ENCODE measurements at regions not wholly inside any gene's neighbourhood (a gene's known extent, or its start where the extent isn't known, plus 50 kb on each side); places are given as distances from the start of the nearest gene placed in this dataset.

GRCh38 chr13:80035096-80035495 is 305.8 kb downstream of the SPRY2 start:
- no peak overlapping the region for H3K9ac ChIP-seq (ENCODE audit: insufficient read length, low read depth)
- DNase-seq (ENCODE audit: low read depth, low spot score): no peak
- H3K36me3 ChIP-seq (ENCODE audit: insufficient read depth, insufficient read length, low read length): no peaks in the 10 kb centered on the region
- TF ChIP-seq SUZ12 (IDR thresholded peaks at IDR 0.05; ENCODE audit: extremely low read depth, insufficient read depth, insufficient read length) (no peak), ZNF274 (IDR thresholded peaks at IDR 0.05; ENCODE audit: low read depth, low read length) (no peak), YY1 (IDR thresholded peaks at IDR 0.05; ENCODE audit: insufficient read depth, insufficient read length) (no peak)
- no peaks in the 10 kb centered on the region for H3K27me3 ChIP-seq (ENCODE audit: insufficient read depth, insufficient read length)
- no peaks in the 10 kb centered on the region for H3K9me3 ChIP-seq (ENCODE audit: insufficient read depth, low read length)
- H3K4me1 ChIP-seq (ENCODE audit: insufficient read depth, insufficient read length): no peaks in the 10 kb centered on the region
- no peak overlapping the region for H3K4me3 ChIP-seq (ENCODE audit: insufficient read length, low read depth)

GRCh38 chr13:80033951-80034350 is 307.0 kb downstream of the SPRY2 start:
- DNase-seq (ENCODE audit: low read depth, low spot score): no peak
- H3K9me3 ChIP-seq (ENCODE audit: insufficient read depth, low read length): no peaks in the 10 kb centered on the region
- H3K4me3 ChIP-seq (ENCODE audit: insufficient read length, low read depth): no peak overlapping the region
- no peaks in the 10 kb centered on the region for H3K36me3 ChIP-seq (ENCODE audit: insufficient read depth, insufficient read length, low read length)
- TF ChIP-seq ZNF274 (IDR thresholded peaks at IDR 0.05; ENCODE audit: low read depth, low read length) (no peak), YY1 (IDR thresholded peaks at IDR 0.05; ENCODE audit: insufficient read depth, insufficient read length) (no peak), SUZ12 (IDR thresholded peaks at IDR 0.05; ENCODE audit: extremely low read depth, insufficient read depth, insufficient read length) (no peak)
- no peaks in the 10 kb centered on the region for H3K27me3 ChIP-seq (ENCODE audit: insufficient read depth, insufficient read length)
- H3K4me1 ChIP-seq (ENCODE audit: insufficient read depth, insufficient read length): no peaks in the 10 kb centered on the region
- no peak overlapping the region for H3K9ac ChIP-seq (ENCODE audit: insufficient read length, low read depth)

GRCh38 chr13:80033286-80033685 is 307.6 kb downstream of the SPRY2 start:
- H3K9ac ChIP-seq (ENCODE audit: insufficient read length, low read depth): no peak overlapping the region
- DNase-seq (ENCODE audit: low read depth, low spot score): no peak
- TF ChIP-seq ZNF274 (IDR thresholded peaks at IDR 0.05; ENCODE audit: low read depth, low read length): no peak
- TF ChIP-seq SUZ12 (IDR thresholded peaks at IDR 0.05; ENCODE audit: extremely low read depth, insufficient read depth, insufficient read length): no peak
- TF ChIP-seq YY1 (IDR thresholded peaks at IDR 0.05; ENCODE audit: insufficient read depth, insufficient read length): no peak

GRCh38 chr13:80030491-80030890 is 310.4 kb downstream of the SPRY2 start:
- no peak for DNase-seq (ENCODE audit: low read depth, low spot score)
- H3K36me3 ChIP-seq (ENCODE audit: insufficient read depth, insufficient read length, low read length): no peaks in the 10 kb centered on the region
- H3K4me1 ChIP-seq (ENCODE audit: insufficient read depth, insufficient read length): no peaks in the 10 kb centered on the region
- H3K27me3 ChIP-seq (ENCODE audit: insufficient read depth, insufficient read length): no peaks in the 10 kb centered on the region
- no peak overlapping the region for H3K4me3 ChIP-seq (ENCODE audit: insufficient read length, low read depth)
- H3K9me3 ChIP-seq (ENCODE audit: insufficient read depth, low read length): no peaks in the 10 kb centered on the region
- no peak for TF ChIP-seq SUZ12 (IDR thresholded peaks at IDR 0.05; ENCODE audit: extremely low read depth, insufficient read depth, insufficient read length)
- no peak for TF ChIP-seq ZNF274 (IDR thresholded peaks at IDR 0.05; ENCODE audit: low read depth, low read length)
- no peak for TF ChIP-seq YY1 (IDR thresholded peaks at IDR 0.05; ENCODE audit: insufficient read depth, insufficient read length)
- no peak overlapping the region for H3K9ac ChIP-seq (ENCODE audit: insufficient read length, low read depth)

More at GRCh38 chr13:80033286-80033685, 307.6 kb downstream of the SPRY2 start:
- no peaks in the 10 kb centered on the region for H3K36me3 ChIP-seq (ENCODE audit: insufficient read depth, insufficient read length, low read length)
- H3K4me3 ChIP-seq (ENCODE audit: insufficient read length, low read depth): no peak overlapping the region
- no peaks in the 10 kb centered on the region for H3K9me3 ChIP-seq (ENCODE audit: insufficient read depth, low read length)
- no peaks in the 10 kb centered on the region for H3K4me1 ChIP-seq (ENCODE audit: insufficient read depth, insufficient read length)
- no peaks in the 10 kb centered on the region for H3K27me3 ChIP-seq (ENCODE audit: insufficient read depth, insufficient read length)

GRCh38 chr13:80029170-80029569 is 311.8 kb downstream of the SPRY2 start:
- Histone ChIP-seq H3K27me3 (ENCODE audit: insufficient read depth, insufficient read length) (no peaks in the 10 kb centered on the region), H3K9me3 (ENCODE audit: insufficient read depth, low read length) (no peaks in the 10 kb centered on the region), H3K4me1 (ENCODE audit: insufficient read depth, insufficient read length) (no peaks in the 10 kb centered on the region), H3K9ac (ENCODE audit: insufficient read length, low read depth) (no peak overlapping the region), H3K36me3 (ENCODE audit: insufficient read depth, insufficient read length, low read length) (no peaks in the 10 kb centered on the region), H3K4me3 (ENCODE audit: insufficient read length, low read depth) (no peak overlapping the region)
- DNase-seq (ENCODE audit: low read depth, low spot score): no peak
- TF ChIP-seq YY1 (IDR thresholded peaks at IDR 0.05; ENCODE audit: insufficient read depth, insufficient read length): no peak
- no peak for TF ChIP-seq ZNF274 (IDR thresholded peaks at IDR 0.05; ENCODE audit: low read depth, low read length)
- no peak for TF ChIP-seq SUZ12 (IDR thresholded peaks at IDR 0.05; ENCODE audit: extremely low read depth, insufficient read depth, insufficient read length)

- Histone ChIP-seq H3K9ac (ENCODE audit: insufficient read length, low read depth) (no peak overlapping the region), H3K4me1 (ENCODE audit: insufficient read depth, insufficient read length) (no peaks in the 10 kb centered on the region), H3K27me3 (ENCODE audit: insufficient read depth, insufficient read length) (no peaks in the 10 kb centered on the region), H3K4me3 (ENCODE audit: insufficient read length, low read depth) (no peak overlapping the region), H3K9me3 (ENCODE audit: insufficient read depth, low read length) (no peaks in the 10 kb centered on the region), H3K36me3 (ENCODE audit: insufficient read depth, insufficient read length, low read length) (no peaks in the 10 kb centered on the region)
- DNase-seq (ENCODE audit: low read depth, low spot score): no peak
- TF ChIP-seq SUZ12 (IDR thresholded peaks at IDR 0.05; ENCODE audit: extremely low read depth, insufficient read depth, insufficient read length) (no peak), YY1 (IDR thresholded peaks at IDR 0.05; ENCODE audit: insufficient read depth, insufficient read length) (no peak), ZNF274 (IDR thresholded peaks at IDR 0.05; ENCODE audit: low read depth, low read length) (no peak)
Observed at GRCh38 chr13:80022146-80022545, 318.8 kb downstream of the SPRY2 start.

- Histone ChIP-seq H3K27me3 (ENCODE audit: insufficient read depth, insufficient read length) (no peaks in the 10 kb centered on the region), H3K36me3 (ENCODE audit: insufficient read depth, insufficient read length, low read length) (no peaks in the 10 kb centered on the region), H3K9ac (ENCODE audit: insufficient read length, low read depth) (no peak overlapping the region), H3K4me3 (ENCODE audit: insufficient read length, low read depth) (no peak overlapping the region), H3K4me1 (ENCODE audit: insufficient read depth, insufficient read length) (no peaks in the 10 kb centered on the region), H3K9me3 (ENCODE audit: insufficient read depth, low read length) (no peaks in the 10 kb centered on the region)
- no peak for TF ChIP-seq ZNF274 (IDR thresholded peaks at IDR 0.05; ENCODE audit: low read depth, low read length)
- no peak for TF ChIP-seq YY1 (IDR thresholded peaks at IDR 0.05; ENCODE audit: insufficient read depth, insufficient read length)
- TF ChIP-seq SUZ12 (IDR thresholded peaks at IDR 0.05; ENCODE audit: extremely low read depth, insufficient read depth, insufficient read length): no peak
- no peak for DNase-seq (ENCODE audit: low read depth, low spot score)
Observed at GRCh38 chr13:80012251-80012650, 328.7 kb downstream of the SPRY2 start.
